WTC11 (cell line): ENCODE measurements at regions not wholly inside any gene's neighbourhood (a gene's known extent, or its start where the extent isn't known, plus 50 kb on each side); places are given as distances from the start of the nearest gene placed in this dataset.

ENCODE experiments used
- ATAC-seq: fragments of 200-7000 bp; cut with Tn5 transposase; 2 replicates; pipeline ENCODE4 v1.10.0; 2021; ENCODE audit warnings: mild to moderate bottlenecking, moderate library complexity
- CTCF ChIA-PET: fragments of 300-600 bp; sonication (Branson Sonifier 250); formaldehyde crosslinking; loops from one replicate; lab custom pipeline; 2021; ENCODE audit warnings: antibody characterized with exemption; lab: Charles Lee
- POLR2A ChIA-PET: fragments of 350-600 bp; sonication (Branson Sonifier 250); formaldehyde crosslinking; loops from one replicate; lab custom pipeline; 2021; ENCODE audit warnings: antibody characterized with exemption; lab: Charles Lee
- DNase-seq: peaks from one replicate; pipeline ENCODE4 v3.0.0; 2021; ENCODE audit warnings: low spot score
- H3K27ac Mint-ChIP-seq: 2 replicates; pipeline ENCODE4 v1.8.0; 2021; ENCODE audit warnings: mixed read lengths
- H3K27me3 Mint-ChIP-seq: 2 replicates; pipeline ENCODE4 v1.8.0; 2021; ENCODE audit warnings: low read depth, mild to moderate bottlenecking, moderate library complexity, mixed read lengths
- H3K36me3 Mint-ChIP-seq: 2 replicates; pipeline ENCODE4 v1.8.0; 2021; ENCODE audit warnings: mixed read lengths
- H3K4me1 Mint-ChIP-seq: 2 replicates; pipeline ENCODE4 v1.8.0; 2022; ENCODE audit warnings: mixed read lengths
- H3K4me3 Mint-ChIP-seq: 2 replicates; pipeline ENCODE4 v1.8.0; 2021; ENCODE audit warnings: mild to moderate bottlenecking, moderate library complexity, mixed read lengths
- H3K9me3 Mint-ChIP-seq: 2 replicates; pipeline ENCODE4 v1.8.0; 2021; ENCODE audit warnings: mixed read lengths
- AR ChIP-seq: fragments of 250-450 bp; sonication (Bioruptor Pico); IDR thresholded peaks from 2 replicates; pipeline ENCODE4 v1.9.0; 2021; ENCODE audit warnings: mild to moderate bottlenecking
- CDX4 ChIP-seq: fragments of 250-450 bp; sonication (Bioruptor Pico); IDR thresholded peaks from 2 replicates; pipeline ENCODE4 v1.9.0; 2021; ENCODE audit warnings: moderate library complexity, mild to moderate bottlenecking, inconsistent platforms, borderline replicate concordance
- CTCF ChIP-seq: fragments of 200-600 bp; IDR thresholded peaks from 2 replicates; pipeline ENCODE4 v1.8.0; 2022; ENCODE audit warnings: antibody characterized with exemption
- E2F5 ChIP-seq: sonication (generic); formaldehyde crosslinking; IDR thresholded peaks from 2 replicates; pipeline ENCODE4 v1.8.1; 2022; ENCODE audit warnings: mild to moderate bottlenecking, moderate library complexity, missing genetic modification reagents
- ETV6 ChIP-seq: sonication (generic); formaldehyde crosslinking; IDR thresholded peaks from 2 replicates; pipeline ENCODE4 v1.8.1; 2022; ENCODE audit warnings: mild to moderate bottlenecking, missing genetic modification reagents
- FOXP1 ChIP-seq: sonication (generic); formaldehyde crosslinking; IDR thresholded peaks from 2 replicates; pipeline ENCODE4 v1.8.0; 2022; ENCODE audit warnings: missing genetic modification reagents, mild to moderate bottlenecking, moderate library complexity, borderline replicate concordance
- GTF2I ChIP-seq: fragments of 250-450 bp; sonication (Bioruptor Pico); conservative IDR thresholded peaks from 2 replicates; pipeline ENCODE4 v1.4.0; 2021; ENCODE audit warnings: mild to moderate bottlenecking
- IRF2 ChIP-seq: sonication (generic); formaldehyde crosslinking; IDR thresholded peaks from 2 replicates; pipeline ENCODE4 v1.8.0; 2022; ENCODE audit warnings: low read depth, missing genetic modification reagents, borderline replicate concordance
- MAX ChIP-seq: sonication (generic); formaldehyde crosslinking; IDR thresholded peaks from 2 replicates; pipeline ENCODE4 v1.8.0; 2022; ENCODE audit warnings: mild to moderate bottlenecking, missing genetic modification reagents
- MXD4 ChIP-seq: fragments of 250-450 bp; sonication (Bioruptor Pico); IDR thresholded peaks from 2 replicates; pipeline ENCODE4 v1.8.0; 2021; ENCODE audit warnings: mild to moderate bottlenecking, moderate library complexity, borderline replicate concordance
- NR3C1 ChIP-seq: sonication (generic); formaldehyde crosslinking; conservative IDR thresholded peaks from 2 replicates; pipeline ENCODE4 v1.8.1; 2023; ENCODE audit warnings: low read depth, mild to moderate bottlenecking, missing genetic modification reagents
- PREB ChIP-seq: sonication (generic); formaldehyde crosslinking; IDR thresholded peaks from 2 replicates; pipeline ENCODE4 v1.8.1; 2022; ENCODE audit warnings: mild to moderate bottlenecking, missing genetic modification reagents, moderate library complexity, borderline replicate concordance
- SOX15 ChIP-seq: fragments of 250-450 bp; sonication (Bioruptor Pico); IDR thresholded peaks from 2 replicates; pipeline ENCODE4 v1.9.0; 2021; ENCODE audit warnings: mild to moderate bottlenecking
- SP1 ChIP-seq: sonication (generic); formaldehyde crosslinking; conservative IDR thresholded peaks from 2 replicates; pipeline ENCODE4 v1.8.1; 2022; ENCODE audit warnings: missing genetic modification reagents
- TEAD1 ChIP-seq: sonication (generic); formaldehyde crosslinking; IDR thresholded peaks from 2 replicates; pipeline ENCODE4 v1.8.0; 2022; ENCODE audit warnings: mild to moderate bottlenecking, missing genetic modification reagents
- ZBTB21 ChIP-seq: sonication (generic); formaldehyde crosslinking; IDR thresholded peaks from 2 replicates; pipeline ENCODE4 v1.8.1; 2023; ENCODE audit warnings: mild to moderate bottlenecking, missing genetic modification reagents, borderline replicate concordance
- ZNF138 ChIP-seq: sonication (generic); formaldehyde crosslinking; conservative IDR thresholded peaks from 2 replicates; pipeline ENCODE4 v1.8.1; 2022; ENCODE audit warnings: mild to moderate bottlenecking, moderate library complexity, missing genetic modification reagents
- ZNF219 ChIP-seq: sonication (generic); formaldehyde crosslinking; IDR thresholded peaks from 2 replicates; pipeline ENCODE4 v1.8.0; 2023; ENCODE audit warnings: missing genetic modification reagents, mild to moderate bottlenecking, borderline replicate concordance
- ZNF232 ChIP-seq: sonication (generic); formaldehyde crosslinking; IDR thresholded peaks from 2 replicates; pipeline ENCODE4 v1.8.0; 2022; ENCODE audit warnings: mild to moderate bottlenecking, missing genetic modification reagents
- ZNF263 ChIP-seq: sonication (generic); formaldehyde crosslinking; IDR thresholded peaks from 2 replicates; pipeline ENCODE4 v1.8.1; 2022; ENCODE audit warnings: low read depth, mild to moderate bottlenecking, moderate library complexity, missing genetic modification reagents
- ZNF396 ChIP-seq: fragments of 250-450 bp; sonication (Bioruptor Pico); IDR thresholded peaks from 2 replicates; pipeline ENCODE4 v1.8.0; 2021; ENCODE audit warnings: mild to moderate bottlenecking, moderate library complexity, borderline replicate concordance
- ZNF416 ChIP-seq: fragments of 250-450 bp; sonication (Bioruptor Pico); IDR thresholded peaks from 2 replicates; pipeline ENCODE4 v1.9.0; 2021; ENCODE audit warnings: mild to moderate bottlenecking, inconsistent platforms
- ZNF423 ChIP-seq: fragments of 250-450 bp; sonication (Bioruptor Pico); IDR thresholded peaks from 2 replicates; pipeline ENCODE4 v2.1.2; 2022; ENCODE audit warnings: mild to moderate bottlenecking, moderate library complexity
- ZNF671 ChIP-seq: fragments of 250-450 bp; sonication (Bioruptor Pico); IDR thresholded peaks from 2 replicates; pipeline ENCODE4 v1.8.0; 2021; ENCODE audit warnings: mild to moderate bottlenecking

- Mint-ChIP-seq H3K9me3 (no peaks in the 10 kb centered on the region), H3K4me1 (peaks cover 8% of the 10 kb centered on the region), H3K27me3 (no peaks in the 10 kb centered on the region), H3K4me3 (no peak overlapping the region), H3K36me3 (no peaks in the 10 kb centered on the region), H3K27ac (no peak overlapping the region)
- POLR2A ChIA-PET: no interaction called here
- no peak for DNase-seq
- CTCF ChIA-PET: interaction anchor here (1.0 to 7.7 kb wide), 8 partner anchors 12 to 1189 kb away, joined by 3 to 380 read pairs (median 6); partner anchors contain the start of genes COL1A2 and GNG11
- no peak for TF ChIP-seq ZNF232 (CRISPR knock-in tag)
- TF ChIP-seq FOXP1 (CRISPR knock-in tag): no peak
- no peak for TF ChIP-seq MXD4 (CRISPR knock-in tag)
- no peak for TF ChIP-seq ZBTB21 (CRISPR knock-in tag)
- no peak for TF ChIP-seq ZNF263 (CRISPR knock-in tag)
- no peak for TF ChIP-seq NR3C1 (CRISPR knock-in tag)
- TF ChIP-seq ZNF396: no peak
- no peak for TF ChIP-seq ZNF423 (CRISPR knock-in tag)
- no peak for TF ChIP-seq ZNF416
- no peak for TF ChIP-seq SOX15 (CRISPR knock-in tag)
- no peak for TF ChIP-seq PREB
- TF ChIP-seq ZNF138 (CRISPR knock-in tag): no peak
- no peak for TF ChIP-seq ZNF219 (CRISPR knock-in tag)
- TF ChIP-seq CDX4 (CRISPR knock-in tag): no peak
- no peak for TF ChIP-seq SP1 (CRISPR knock-in tag)
- TF ChIP-seq E2F5 (CRISPR knock-in tag): no peak
- no peak for TF ChIP-seq ZNF671
- TF ChIP-seq TEAD1: no peak
- TF ChIP-seq AR (CRISPR knock-in tag): no peak
- no peak for ATAC-seq
Measured at GRCh38 chr7:94288096-94288495, 106.6 kb upstream of the COL1A2 start.

- ChIA-PET POLR2A (interaction anchor here (1.0 to 1.3 kb wide), 2 partner anchors 12 to 106 kb away, joined by 5 to 15 read pairs; partner anchors contain the start of gene COL1A2), CTCF (interaction anchor here (0.5 to 7.7 kb wide), 44 partner anchors 9 to 1401 kb away, joined by 3 to 380 read pairs (median 4); partner anchors contain the start of genes COL1A2 and GNG11)
- Mint-ChIP-seq H3K27ac (no peak overlapping the region), H3K27me3 (no peaks in the 10 kb centered on the region), H3K9me3 (no peaks in the 10 kb centered on the region), H3K4me3 (no peak overlapping the region), H3K36me3 (no peaks in the 10 kb centered on the region), H3K4me1 (peaks cover 8% of the 10 kb centered on the region)
- ATAC-seq: peak; percentile 99
- peak; percentile 77 for DNase-seq
- no peak for TF ChIP-seq GTF2I (CRISPR knock-in tag)
- TF ChIP-seq CTCF: peak; percentile 63
- no peak for TF ChIP-seq AR (CRISPR knock-in tag)
- TF ChIP-seq ETV6 (CRISPR knock-in tag): peak; percentile 49; the same call in 1 of the 2 replicates
- TF ChIP-seq NR3C1 (CRISPR knock-in tag): no peak
- TF ChIP-seq MXD4 (CRISPR knock-in tag): no peak
- TF ChIP-seq IRF2: no peak
- TF ChIP-seq PREB: no peak
- no peak for TF ChIP-seq MAX (CRISPR knock-in tag)
Measured at GRCh38 chr7:94289071-94289470, 105.6 kb upstream of the COL1A2 start.
